Right lobe of liver (tissue), 6 donors: ENCODE measurements at regions not wholly inside any gene's neighbourhood (a gene's known extent, or its start where the extent isn't known, plus 50 kb on each side); places are given as distances from the start of the nearest gene placed in this dataset.

Experiments
- ATAC-seq, 4 donors: fragments of 200-7000 bp; cut with Tn5 transposase; one replicate each; pipeline ENCODE4 v1.9.1; 2020; ENCODE audit warnings: mild to moderate bottlenecking in 4 of 4, moderate library complexity in 4 of 4
- DNase-seq, 3 donors: peaks; one replicate each; pipeline ENCODE4 v3.0.0-alpha.2; 2020
- H3K27ac ChIP-seq, 3 donors: fragments of 200-600 bp; one replicate each; pipeline ENCODE4 v1.8.0; 2022
- H3K27me3 ChIP-seq, 2 donors: fragments of 200-600 bp; one replicate each; pipeline ENCODE4 v1.8.0; 2022
- H3K36me3 ChIP-seq, 4 donors: fragments of 200-600 bp; sonication (generic) in 1 of 4; one replicate each; pipeline versions ENCODE4 v1.5.1 to v1.8.0; 2017 to 2022; ENCODE audit warnings: control low read depth in 1 of 4
- H3K4me1 ChIP-seq, 4 donors: fragments of 200-600 bp; sonication (generic) in 1 of 4; one replicate each; pipeline versions ENCODE4 v1.5.1 to v1.8.0; 2017 to 2022; ENCODE audit warnings: control low read depth in 1 of 4
- H3K4me3 ChIP-seq, 3 donors: fragments of 200-600 bp; one replicate each; pipeline ENCODE4 v1.8.0; 2022
- H3K9me3 ChIP-seq, 4 donors: fragments of 200-600 bp; sonication (generic) in 1 of 4; one replicate each; pipeline versions ENCODE4 v1.5.1 to v1.8.0; 2017 to 2022; ENCODE audit warnings: control low read depth in 1 of 4
- CTCF ChIP-seq, 4 donors: fragments of 200-600 bp in 3 of 4; fragments of 450-650 bp in 1 of 4; IDR thresholded peaks; one replicate each; pipeline versions ENCODE4 v1.5.1 to v1.8.0; 2016 to 2022; ENCODE audit warnings: antibody characterized with exemption in 4 of 4, mild to moderate bottlenecking in 2 of 4
- POLR2A ChIP-seq: fragments of 450-650 bp; IDR thresholded peaks from one replicate; pipeline ENCODE4 v1.6.1; 2017; ENCODE audit warnings: antibody characterized with exemption, mild to moderate bottlenecking
- WGBS: methylation state at CpG from one replicate; pipeline ENCODE4 v1.1.6; 2018; ENCODE audit warnings: low coverage, low lambda C conversion rate; ENCODE audit not compliant: insufficient coverage; ENCODE audit errors: missing lambda C conversion rate; 5-methylcytosine and 5-hydroxymethylcytosine counted together
- intact Hi-C, 2 donors: fragments of 100-400 bp; cut with DNase I; formaldehyde crosslinking; loops; one replicate each; pipeline versions ENCODE4 v1.11.2 to v1.14.1; 2022
- donor health status: DM: no; HTN: yes; CAD: no.
- donor health status: DM: no; HTN: no; CAD: no.
- donor health status: DM: no; HTN: no; CAD: no.
- donor health status: DM: no; HTN: yes; CAD: no.
- donor health status: DM: no; HTN: yes; CAD: no.

- TF ChIP-seq POLR2A: no peak
- ATAC-seq: no peak
- WGBS: 73% methylated on average over 8 of the region's 26 CpGs
- no peak overlapping the region for H3K4me3 ChIP-seq
- no peaks in the 10 kb centered on the region for H3K27me3 ChIP-seq
- H3K27ac ChIP-seq: no peak overlapping the region
- intact Hi-C loops: no loop called here
- H3K9me3 ChIP-seq: no peaks in the 10 kb centered on the region
- no peaks in the 10 kb centered on the region for H3K36me3 ChIP-seq
- no peaks in the 10 kb centered on the region for H3K4me1 ChIP-seq
- no peak for DNase-seq
Observed at GRCh38 chr6:168875811-168876576, 377.7 kb downstream of the THBS2 start.

- Histone ChIP-seq H3K27ac (no peak overlapping the region), H3K27me3 (no peaks in the 10 kb centered on the region), H3K4me1 (no peaks in the 10 kb centered on the region), H3K9me3 (no peaks in the 10 kb centered on the region), H3K4me3 (no peak overlapping the region), H3K36me3 (no peaks in the 10 kb centered on the region)
- intact Hi-C loops: no loop called here
- ATAC-seq (no peak), DNase-seq (no peak)
- WGBS: 79% methylated on average over 10 of the region's 10 CpGs
- no peak for TF ChIP-seq POLR2A
- TF ChIP-seq CTCF (IDR thresholded peaks at IDR 0.05): no peak
Observed at GRCh38 chr6:168874637-168875036, 379.0 kb downstream of the THBS2 start.

- TF ChIP-seq POLR2A: no peak
- TF ChIP-seq CTCF (IDR thresholded peaks at IDR 0.05): no peak
- Histone ChIP-seq H3K9me3 (no peaks in the 10 kb centered on the region), H3K27me3 (no peaks in the 10 kb centered on the region), H3K4me1 (no peaks in the 10 kb centered on the region), H3K36me3 (no peaks in the 10 kb centered on the region), H3K4me3 (no peak overlapping the region), H3K27ac (no peak overlapping the region)
- no peak for DNase-seq
- 82% methylated on average over 34 of the region's 38 CpGs for WGBS
- ATAC-seq: no peak
- intact Hi-C loops: no loop called here
Observed at GRCh38 chr6:168873278-168874190, 380.1 kb downstream of the THBS2 start.

- Histone ChIP-seq H3K27ac (no peak overlapping the region), H3K4me1 (no peaks in the 10 kb centered on the region), H3K4me3 (no peak overlapping the region), H3K36me3 (no peaks in the 10 kb centered on the region), H3K27me3 (no peaks in the 10 kb centered on the region), H3K9me3 (no peaks in the 10 kb centered on the region)
- intact Hi-C loops: no loop called here
- no peak for ATAC-seq
- no peak for DNase-seq
- TF ChIP-seq POLR2A (no peak), CTCF (IDR thresholded peaks at IDR 0.05) (no peak)
- WGBS: 45% methylated on average over 8 of the region's 20 CpGs
Observed at GRCh38 chr6:168871642-168872315, 381.9 kb downstream of the THBS2 start.
